Spleen (tissue), 11 donors: ENCODE measurements at regions not wholly inside any gene's neighbourhood (a gene's known extent, or its start where the extent isn't known, plus 50 kb on each side); places are given as distances from the start of the nearest gene placed in this dataset.

Experiments used
- DNase-seq: peaks from one replicate; pipeline ENCODE4 v3.0.0-alpha.2; 2020
- H3K27ac ChIP-seq, 8 donors: fragments of 200-600 bp; sonication (generic) in 7 of 8; 1 replicate in 4 of 8; 2 replicates in 4 of 8; pipeline versions ENCODE4 v1.5.0 to v1.8.0; 2016 to 2021; ENCODE audit warnings: inconsistent platforms in 4 of 8, mild to moderate bottlenecking in 4 of 8, moderate library complexity in 1 of 8
- H3K27me3 ChIP-seq, 7 donors: fragments of 200-600 bp; sonication (generic) in 6 of 7; replicated peaks in 1 of 7; 1 replicate in 4 of 7; 2 replicates in 3 of 7; pipeline versions ENCODE4 v1.5.0 to v1.8.0; 2016 to 2021; ENCODE audit warnings: inconsistent platforms in 3 of 7, mild to moderate bottlenecking in 1 of 7
- H3K36me3 ChIP-seq, 6 donors: fragments of 200-600 bp; sonication (generic) in 5 of 6; 1 replicate in 4 of 6; 2 replicates in 2 of 6; pipeline versions ENCODE4 v1.5.0 to v1.8.0; 2016 to 2021; ENCODE audit warnings: inconsistent platforms in 2 of 6
- H3K4me1 ChIP-seq, 6 donors: fragments of 200-600 bp; sonication (generic) in 5 of 6; 1 replicate in 3 of 6; 2 replicates in 3 of 6; pipeline versions ENCODE4 v1.5.0 to v1.8.0; 2016 to 2021; ENCODE audit warnings: inconsistent platforms in 3 of 6
- H3K4me3 ChIP-seq, 8 donors: fragments of 200-600 bp; sonication (generic) in 7 of 8; 1 replicate in 4 of 8; 2 replicates in 4 of 8; pipeline versions ENCODE4 v1.5.0 to v1.8.0; 2016 to 2021; ENCODE audit warnings: inconsistent platforms in 4 of 8, mild to moderate bottlenecking in 4 of 8, moderate library complexity in 2 of 8
- H3K9me3 ChIP-seq, 8 donors: fragments of 200-600 bp; sonication (generic) in 7 of 8; 1 replicate in 4 of 8; 2 replicates in 4 of 8; pipeline versions ENCODE4 v1.5.0 to v1.8.0; 2016 to 2021; ENCODE audit warnings: inconsistent platforms in 4 of 8
- POLR2A ChIP-seq, 3 donors: fragments of 450-650 bp; IDR thresholded peaks; one replicate each; pipeline ENCODE4 v1.5.1; 2017; ENCODE audit warnings: antibody characterized with exemption in 3 of 3, mild to moderate bottlenecking in 1 of 3
- POLR2AphosphoS5 ChIP-seq, 3 donors: sonication (generic); formaldehyde crosslinking; IDR thresholded peaks; one replicate each; pipeline ENCODE4 v1.5.1; 2017; ENCODE audit warnings: antibody characterized with exemption in 3 of 3
- WGBS, 5 donors: extraction: QIAGEN DNeasy Blood & Tissue Kit in 3 of 5; methylation state at CpG; one replicate each; pipeline versions ENCODE4 v1.1.5 to v1.1.7; 2013 to 2018; 5-methylcytosine and 5-hydroxymethylcytosine counted together
- intact Hi-C: fragments of 100-400 bp; cut with DNase I; formaldehyde crosslinking; loops from one replicate; pipeline ENCODE4 v1.15.0; 2023; ENCODE audit warnings: low total_unique reads
- TF ChIP-seq, protein P1 (sequence below), 11 experiments: fragments of 200-600 bp in 7 of 11; fragments of 450-650 bp in 4 of 11; sonication (generic) in 4 of 11; IDR thresholded peaks in 8 of 11; conservative IDR thresholded peaks in 3 of 11; 1 replicate in 7 of 11; 2 replicates in 4 of 11; pipeline versions ENCODE4 v1.4.0 to v1.8.0; 2016 to 2021; ENCODE audit warnings: antibody characterized with exemption in 11 of 11, inconsistent platforms in 4 of 11, mild to moderate bottlenecking in 1 of 11
- donor health status: healthy with polysubstance abuse.
- donor health status: DM: no; HTN: no; CAD: no; lungs with moderate emphysema.
- donor health status: DM: no; HTN: no; CAD: no.
- donor health status: Bipolar disorder and iron deficiency.
- donor health status: healthy.
- donor health status: DM: no; HTN: no; CAD: no.
- donor health status: DM: yes; HTN: yes; CAD: no.

DNA sequence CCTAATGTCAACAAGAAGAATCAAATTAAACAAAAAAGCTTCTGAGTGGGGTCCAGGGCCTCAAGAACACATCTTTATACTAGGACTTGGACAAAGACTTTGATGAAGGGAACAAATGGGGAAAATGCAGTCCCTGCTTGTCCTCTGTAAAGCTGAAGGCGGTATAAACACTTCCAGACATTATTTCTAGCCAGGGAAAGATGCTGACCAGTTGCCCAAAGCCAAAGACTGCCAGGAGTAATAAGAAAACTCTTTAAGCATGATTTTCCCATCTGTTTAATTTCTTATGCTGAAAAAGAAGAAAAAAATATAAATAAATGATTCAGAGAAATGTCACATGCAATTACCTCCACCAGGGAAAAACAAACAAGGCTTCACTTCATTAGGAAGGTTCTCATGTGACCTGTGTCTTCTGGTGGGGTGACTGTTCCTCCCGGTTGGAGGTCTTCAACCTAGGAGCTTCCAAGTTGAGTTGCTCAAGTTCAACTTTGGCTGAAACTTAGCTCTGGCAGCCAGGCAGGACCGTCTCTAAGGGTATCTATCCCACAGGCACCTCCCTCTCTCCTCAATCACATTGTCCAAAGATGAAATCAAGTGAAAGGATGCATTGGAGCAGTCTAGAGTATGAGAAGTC is 65.2 kb upstream of the KCNE2 start:
- TF ChIP-seq POLR2A (IDR thresholded peaks at IDR 0.05) = no peak
- no peak for TF ChIP-seq POLR2AphosphoS5 (IDR thresholded peaks at IDR 0.05)
- TF ChIP-seq, protein P1, sequence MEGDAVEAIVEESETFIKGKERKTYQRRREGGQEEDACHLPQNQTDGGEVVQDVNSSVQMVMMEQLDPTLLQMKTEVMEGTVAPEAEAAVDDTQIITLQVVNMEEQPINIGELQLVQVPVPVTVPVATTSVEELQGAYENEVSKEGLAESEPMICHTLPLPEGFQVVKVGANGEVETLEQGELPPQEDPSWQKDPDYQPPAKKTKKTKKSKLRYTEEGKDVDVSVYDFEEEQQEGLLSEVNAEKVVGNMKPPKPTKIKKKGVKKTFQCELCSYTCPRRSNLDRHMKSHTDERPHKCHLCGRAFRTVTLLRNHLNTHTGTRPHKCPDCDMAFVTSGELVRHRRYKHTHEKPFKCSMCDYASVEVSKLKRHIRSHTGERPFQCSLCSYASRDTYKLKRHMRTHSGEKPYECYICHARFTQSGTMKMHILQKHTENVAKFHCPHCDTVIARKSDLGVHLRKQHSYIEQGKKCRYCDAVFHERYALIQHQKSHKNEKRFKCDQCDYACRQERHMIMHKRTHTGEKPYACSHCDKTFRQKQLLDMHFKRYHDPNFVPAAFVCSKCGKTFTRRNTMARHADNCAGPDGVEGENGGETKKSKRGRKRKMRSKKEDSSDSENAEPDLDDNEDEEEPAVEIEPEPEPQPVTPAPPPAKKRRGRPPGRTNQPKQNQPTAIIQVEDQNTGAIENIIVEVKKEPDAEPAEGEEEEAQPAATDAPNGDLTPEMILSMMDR (IDR thresholded peaks at IDR 0.05 in 8 of 11, conservative IDR thresholded peaks at IDR 0.05 in 3 of 11) = no peak
- H3K27ac ChIP-seq = no peak overlapping the region
- H3K36me3 ChIP-seq = no peaks in the 10 kb centered on the region
- no peak for DNase-seq
- no peak overlapping the region for H3K4me3 ChIP-seq
- H3K27me3 ChIP-seq = no peaks in the 10 kb centered on the region
- no peaks in the 10 kb centered on the region for H3K4me1 ChIP-seq
- peaks cover 0 to 10% (median 0%) of the 10 kb centered on the region in 8 donors for H3K9me3 ChIP-seq
- 69 to 83% (median 79%) methylated on average over 3 of the region's 3 CpGs for WGBS, 5 donors
- intact Hi-C loops = no loop called here

DNA sequence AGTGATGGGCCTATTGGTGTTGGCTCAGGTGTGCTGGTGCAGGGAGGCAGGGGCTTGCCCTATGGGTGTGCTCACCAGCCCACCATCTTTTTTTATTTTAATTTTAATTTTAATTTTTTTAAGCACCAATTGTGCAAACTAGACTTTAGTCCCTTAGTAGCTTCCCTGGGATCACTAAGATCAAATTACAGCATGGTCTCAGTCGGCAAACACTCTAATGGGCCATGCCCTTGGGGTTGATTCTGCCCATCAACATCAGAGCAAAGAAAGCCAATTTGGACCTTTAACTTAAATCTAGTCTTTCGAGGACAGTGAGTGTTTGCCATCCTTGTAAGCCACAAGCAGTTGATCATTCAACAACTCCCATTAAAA is 64.7 kb upstream of the KCNE2 start:
- WGBS, 5 donors = 74 to 81% (median 80%) methylated on average over 2 of the region's 2 CpGs
- no peaks in the 10 kb centered on the region for H3K4me1 ChIP-seq
- DNase-seq = no peak
- no peak overlapping the region for H3K27ac ChIP-seq
- intact Hi-C loops = no loop called here
- H3K4me3 ChIP-seq = no peak overlapping the region
- H3K9me3 ChIP-seq = peaks cover 0 to 10% (median 0%) of the 10 kb centered on the region in 8 donors
- H3K27me3 ChIP-seq = no peaks in the 10 kb centered on the region
- TF ChIP-seq POLR2A (IDR thresholded peaks at IDR 0.05) (no peak), POLR2AphosphoS5 (IDR thresholded peaks at IDR 0.05) (no peak)
- TF ChIP-seq, protein P1 (IDR thresholded peaks at IDR 0.05 in 8 of 11, conservative IDR thresholded peaks at IDR 0.05 in 3 of 11) = no peak
- H3K36me3 ChIP-seq = no peaks in the 10 kb centered on the region

DNA sequence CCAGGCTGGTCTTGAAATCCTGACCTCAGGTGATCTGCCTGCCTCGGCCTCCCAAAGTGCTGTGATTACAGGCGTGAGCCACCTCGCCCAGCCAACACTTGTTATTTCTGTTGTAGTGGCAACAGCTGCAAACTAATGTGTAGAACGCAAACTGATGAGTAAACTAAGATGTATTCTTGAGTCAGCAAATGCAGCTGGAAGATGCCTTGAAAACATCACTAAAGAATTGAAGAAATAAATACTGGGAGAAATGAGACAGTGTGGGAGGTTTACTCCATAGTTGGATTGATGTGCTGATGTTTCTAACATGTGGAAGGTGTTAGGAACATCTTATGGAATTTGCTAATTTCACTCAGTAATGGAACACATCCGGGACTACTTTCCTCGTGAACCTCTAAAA is 61.3 kb upstream of the KCNE2 start:
- TF ChIP-seq, protein P1 (IDR thresholded peaks at IDR 0.05 in 8 of 11, conservative IDR thresholded peaks at IDR 0.05 in 3 of 11) = no peak
- TF ChIP-seq POLR2AphosphoS5 (IDR thresholded peaks at IDR 0.05) (no peak), POLR2A (IDR thresholded peaks at IDR 0.05) (no peak)
- Histone ChIP-seq H3K4me1 (no peaks in the 10 kb centered on the region), H3K36me3 (no peaks in the 10 kb centered on the region), H3K27me3 (peaks cover 0 to 11% (median 0%) of the 10 kb centered on the region in 7 donors), H3K4me3 (no peak overlapping the region), H3K27ac (no peak overlapping the region), H3K9me3 (peaks cover 0 to 10% (median 0%) of the 10 kb centered on the region in 8 donors)
- intact Hi-C loops = no loop called here
- DNase-seq = no peak
- WGBS, 5 donors = 87 to 94% (median 91%) methylated on average over 6 of the region's 6 CpGs

- Histone ChIP-seq H3K4me1 (no peaks in the 10 kb centered on the region), H3K4me3 (no peak overlapping the region), H3K27ac (no peak overlapping the region), H3K27me3 (peaks cover 0 to 11% (median 0%) of the 10 kb centered on the region in 7 donors), H3K36me3 (no peaks in the 10 kb centered on the region), H3K9me3 (peaks cover 0 to 6% (median 0%) of the 10 kb centered on the region in 8 donors)
- 79 to 86% (median 84%) methylated on average over 14 of the region's 14 CpGs for WGBS, 5 donors
- no peak for DNase-seq
- TF ChIP-seq, protein P1 (IDR thresholded peaks at IDR 0.05 in 8 of 11, conservative IDR thresholded peaks at IDR 0.05 in 3 of 11) = no peak
- TF ChIP-seq POLR2A (IDR thresholded peaks at IDR 0.05) (no peak), POLR2AphosphoS5 (IDR thresholded peaks at IDR 0.05) (no peak)
- intact Hi-C loops = no loop called here
These were observed 57.9 kb upstream of the KCNE2 start for GRCh38 chr21:34305605-34306604.
